ENCODE measurements at regions not wholly inside any gene's neighbourhood (a gene's known extent, or its start where the extent isn't known, plus 50 kb on each side); places are given as distances from the start of the nearest gene placed in this dataset.

DNA sequence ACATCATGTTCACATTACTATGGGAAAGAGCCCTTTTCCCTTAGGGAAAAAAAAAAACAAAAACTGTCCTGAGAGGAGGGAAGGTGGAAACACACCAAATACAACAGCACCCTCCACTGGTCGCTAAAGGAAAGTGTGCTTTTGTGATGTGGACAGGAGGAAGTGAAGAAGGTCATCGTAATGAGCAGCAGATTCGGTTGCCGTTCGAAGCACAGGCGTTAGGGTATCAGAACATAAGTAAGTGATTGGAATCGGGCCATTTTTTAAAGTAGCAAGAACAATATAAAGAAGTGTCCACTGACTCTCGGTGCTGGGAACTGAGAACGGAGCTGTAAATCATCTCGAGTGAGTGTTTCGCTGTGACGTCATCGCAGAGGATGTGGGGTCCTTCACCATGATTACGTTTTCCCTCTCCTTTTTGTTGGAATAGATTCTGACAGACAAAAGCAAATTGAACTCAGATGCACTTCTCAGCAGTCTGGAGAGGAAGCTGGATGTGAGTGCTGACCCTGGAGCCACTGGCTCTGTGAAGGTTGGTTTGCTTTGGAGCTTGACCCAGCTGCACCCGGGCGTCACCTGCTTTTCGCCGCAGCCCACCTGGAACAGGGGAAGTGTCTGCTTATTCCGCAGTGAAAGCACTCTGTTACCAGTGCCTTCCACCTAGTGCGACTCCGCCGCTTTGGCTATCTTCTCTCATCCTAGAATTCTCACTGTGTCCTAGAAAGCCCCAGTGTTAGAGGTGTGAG lies 203.6 kb upstream of the GMDS start (continued):
- no peak for TF ChIP-seq GPN1 (CRISPR knock-in tag; IDR thresholded peaks at IDR 0.05; ENCODE audit: borderline replicate concordance)
- TF ChIP-seq NR2F6 (IDR thresholded peaks at IDR 0.05) = no peak
- no peak for TF ChIP-seq NR2F6 (CRISPR knock-in tag; IDR thresholded peaks at IDR 0.05)
- TF ChIP-seq NFKB2 (CRISPR knock-in tag; IDR thresholded peaks at IDR 0.05; ENCODE audit: borderline replicate concordance) = no peak
- TF ChIP-seq, protein P1, sequence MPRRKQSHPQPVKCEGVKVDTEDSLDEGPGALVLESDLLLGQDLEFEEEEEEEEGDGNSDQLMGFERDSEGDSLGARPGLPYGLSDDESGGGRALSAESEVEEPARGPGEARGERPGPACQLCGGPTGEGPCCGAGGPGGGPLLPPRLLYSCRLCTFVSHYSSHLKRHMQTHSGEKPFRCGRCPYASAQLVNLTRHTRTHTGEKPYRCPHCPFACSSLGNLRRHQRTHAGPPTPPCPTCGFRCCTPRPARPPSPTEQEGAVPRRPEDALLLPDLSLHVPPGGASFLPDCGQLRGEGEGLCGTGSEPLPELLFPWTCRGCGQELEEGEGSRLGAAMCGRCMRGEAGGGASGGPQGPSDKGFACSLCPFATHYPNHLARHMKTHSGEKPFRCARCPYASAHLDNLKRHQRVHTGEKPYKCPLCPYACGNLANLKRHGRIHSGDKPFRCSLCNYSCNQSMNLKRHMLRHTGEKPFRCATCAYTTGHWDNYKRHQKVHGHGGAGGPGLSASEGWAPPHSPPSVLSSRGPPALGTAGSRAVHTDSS (CRISPR knock-in tag; conservative IDR thresholded peaks at IDR 0.05) = no peak
- no peak for TF ChIP-seq ZBTB38 (CRISPR knock-in tag; IDR thresholded peaks at IDR 0.05)
- peak; percentile 74 for TF ChIP-seq ELF3 (CRISPR knock-in tag; IDR thresholded peaks at IDR 0.05)
- TF ChIP-seq STAG1 (CRISPR knock-in tag; IDR thresholded peaks at IDR 0.05) = peak; percentile 92
- no peak for TF ChIP-seq ZNF660 (CRISPR knock-in tag; IDR thresholded peaks at IDR 0.05; ENCODE audit: borderline replicate concordance, low read depth)
- no peak for TF ChIP-seq ZNF431 (CRISPR knock-in tag; IDR thresholded peaks at IDR 0.05; ENCODE audit: borderline replicate concordance, low read depth)
- TF ChIP-seq SNRNP70 (IDR thresholded peaks at IDR 0.05; ENCODE audit: low read depth, low read length) = no peak
- no peak for TF ChIP-seq HES4 (CRISPR knock-in tag; IDR thresholded peaks at IDR 0.05; ENCODE audit: borderline replicate concordance)
- TF ChIP-seq, protein P2, sequence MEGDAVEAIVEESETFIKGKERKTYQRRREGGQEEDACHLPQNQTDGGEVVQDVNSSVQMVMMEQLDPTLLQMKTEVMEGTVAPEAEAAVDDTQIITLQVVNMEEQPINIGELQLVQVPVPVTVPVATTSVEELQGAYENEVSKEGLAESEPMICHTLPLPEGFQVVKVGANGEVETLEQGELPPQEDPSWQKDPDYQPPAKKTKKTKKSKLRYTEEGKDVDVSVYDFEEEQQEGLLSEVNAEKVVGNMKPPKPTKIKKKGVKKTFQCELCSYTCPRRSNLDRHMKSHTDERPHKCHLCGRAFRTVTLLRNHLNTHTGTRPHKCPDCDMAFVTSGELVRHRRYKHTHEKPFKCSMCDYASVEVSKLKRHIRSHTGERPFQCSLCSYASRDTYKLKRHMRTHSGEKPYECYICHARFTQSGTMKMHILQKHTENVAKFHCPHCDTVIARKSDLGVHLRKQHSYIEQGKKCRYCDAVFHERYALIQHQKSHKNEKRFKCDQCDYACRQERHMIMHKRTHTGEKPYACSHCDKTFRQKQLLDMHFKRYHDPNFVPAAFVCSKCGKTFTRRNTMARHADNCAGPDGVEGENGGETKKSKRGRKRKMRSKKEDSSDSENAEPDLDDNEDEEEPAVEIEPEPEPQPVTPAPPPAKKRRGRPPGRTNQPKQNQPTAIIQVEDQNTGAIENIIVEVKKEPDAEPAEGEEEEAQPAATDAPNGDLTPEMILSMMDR (CRISPR knock-in tag; IDR thresholded peaks at IDR 0.05) = peak; percentile 87
- TF ChIP-seq SMARCC2 (IDR thresholded peaks at IDR 0.05) = no peak
- no peak for TF ChIP-seq JDP2 (CRISPR knock-in tag; IDR thresholded peaks at IDR 0.05; ENCODE audit: borderline replicate concordance)
- TF ChIP-seq GATAD2A (CRISPR knock-in tag; IDR thresholded peaks at IDR 0.05) = no peak
- TF ChIP-seq KDM2A (CRISPR knock-in tag; IDR thresholded peaks at IDR 0.05; ENCODE audit: borderline replicate concordance, low read depth) = no peak
- TF ChIP-seq, protein P3, sequence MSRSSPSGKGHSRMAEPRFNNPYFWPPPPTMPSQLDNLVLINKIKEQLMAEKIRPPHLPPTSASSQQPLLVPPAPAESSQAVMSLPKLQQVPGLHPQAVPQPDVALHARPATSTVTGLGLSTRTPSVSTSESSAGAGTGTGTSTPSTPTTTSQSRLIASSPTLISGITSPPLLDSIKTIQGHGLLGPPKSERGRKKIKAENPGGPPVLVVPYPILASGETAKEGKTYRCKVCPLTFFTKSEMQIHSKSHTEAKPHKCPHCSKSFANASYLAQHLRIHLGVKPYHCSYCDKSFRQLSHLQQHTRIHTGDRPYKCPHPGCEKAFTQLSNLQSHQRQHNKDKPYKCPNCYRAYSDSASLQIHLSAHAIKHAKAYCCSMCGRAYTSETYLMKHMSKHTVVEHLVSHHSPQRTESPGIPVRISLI (CRISPR knock-in tag; IDR thresholded peaks at IDR 0.05; ENCODE audit: borderline replicate concordance) = peak; percentile 80; the same call in 1 of the 2 replicates
